ENCODE measurements at regions not wholly inside any gene's neighbourhood (a gene's known extent, or its start where the extent isn't known, plus 50 kb on each side); places are given as distances from the start of the nearest gene placed in this dataset.
"Not testable (repeated sequence)": the region's sequence is repeated elsewhere in the genome, so short reads cannot be mapped to it uniquely, and the experiment has no call there.

- not testable (repeated sequence) for H3K9me3 ChIP-seq; H3K36me3 ChIP-seq; H3K27me3 ChIP-seq; H3K27ac ChIP-seq; H3K4me1 ChIP-seq (ENCODE audit: control insufficient read depth in 1 of 2, insufficient read depth in 1 of 2, low read depth in 1 of 2, low read length in 1 of 2); H3K4me3 ChIP-seq (ENCODE audit: low read depth in 1 of 2, low read length in 1 of 2)
Measured at GRCh38 chr16:21525956-21526922, 73.1 kb upstream of the METTL9 start.

DNA sequence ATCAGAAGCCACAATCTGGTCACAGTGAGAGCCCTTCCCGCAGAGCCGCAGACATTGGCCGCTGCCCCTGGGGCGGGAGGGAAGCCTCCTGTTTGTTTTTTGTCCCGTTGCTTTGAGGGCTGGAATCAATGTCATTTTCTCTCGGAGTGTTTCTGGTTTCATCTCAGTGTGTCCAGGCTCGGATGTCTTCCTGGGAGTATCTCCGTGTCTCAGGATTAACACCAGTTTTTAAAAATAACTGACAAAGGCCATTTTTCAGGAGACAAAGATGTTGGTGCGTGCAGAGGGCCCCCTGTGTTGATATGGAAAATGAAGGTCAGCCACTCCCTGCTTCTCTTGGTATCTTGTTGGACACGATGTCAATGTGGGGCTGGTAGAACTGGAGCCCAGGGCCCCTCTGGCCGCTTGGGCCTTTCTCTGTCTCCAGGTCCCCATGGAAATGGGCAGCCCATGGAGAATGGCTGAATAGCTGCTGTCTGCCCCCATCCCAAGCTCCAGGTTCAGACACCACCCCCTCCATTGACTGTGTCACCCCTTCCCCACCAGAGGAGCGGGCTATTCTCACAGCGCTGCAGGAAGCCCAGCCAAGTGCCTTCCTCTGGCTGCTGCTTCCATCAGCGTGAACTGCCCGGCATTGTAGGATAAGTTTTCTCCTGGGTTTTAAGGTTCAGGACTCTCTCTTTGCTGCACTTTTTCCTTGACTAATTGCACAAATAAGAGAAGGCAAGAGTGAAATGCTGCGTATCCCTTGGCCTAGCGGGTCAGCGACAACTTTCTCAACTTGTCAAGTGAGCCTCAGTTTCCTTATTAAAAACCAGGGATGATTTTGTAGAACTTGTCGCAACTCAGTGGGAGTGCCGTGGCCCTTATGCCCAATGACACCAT is 72.2 kb upstream of the METTL9 start:
- H3K4me3 ChIP-seq (ENCODE audit: low read depth in 1 of 2, low read length in 1 of 2): no peak overlapping the region
- H3K27ac ChIP-seq: no peak overlapping the region
- H3K36me3 ChIP-seq: no peaks in the 10 kb centered on the region
- TF ChIP-seq CTCF (IDR thresholded peaks at IDR 0.05): no peak
- no peaks in the 10 kb centered on the region for H3K4me1 ChIP-seq (ENCODE audit: control insufficient read depth in 1 of 2, insufficient read depth in 1 of 2, low read depth in 1 of 2, low read length in 1 of 2)
- H3K9me3 ChIP-seq: no peaks in the 10 kb centered on the region
- peaks cover 6% of the 10 kb centered on the region for H3K27me3 ChIP-seq

GRCh38 chr16:21529060-21529658 is 70.2 kb upstream of the METTL9 start:
- H3K4me1 ChIP-seq (ENCODE audit: control insufficient read depth in 1 of 2, insufficient read depth in 1 of 2, low read depth in 1 of 2, low read length in 1 of 2); H3K9me3 ChIP-seq; H3K4me3 ChIP-seq (ENCODE audit: low read depth in 1 of 2, low read length in 1 of 2); H3K27ac ChIP-seq; H3K36me3 ChIP-seq; H3K27me3 ChIP-seq: not testable (repeated sequence)

GRCh38 chr16:21530729-21531383 is 68.5 kb upstream of the METTL9 start:
- not testable (repeated sequence) for H3K36me3 ChIP-seq; H3K4me1 ChIP-seq (ENCODE audit: control insufficient read depth in 1 of 2, insufficient read depth in 1 of 2, low read depth in 1 of 2, low read length in 1 of 2); H3K9me3 ChIP-seq

GRCh38 chr16:21532996-21533395 is 66.4 kb upstream of the METTL9 start:
- H3K4me3 ChIP-seq (ENCODE audit: low read depth in 1 of 2, low read length in 1 of 2); H3K27ac ChIP-seq; H3K9me3 ChIP-seq; H3K4me1 ChIP-seq (ENCODE audit: control insufficient read depth in 1 of 2, insufficient read depth in 1 of 2, low read depth in 1 of 2, low read length in 1 of 2); H3K27me3 ChIP-seq; H3K36me3 ChIP-seq: not testable (repeated sequence)

More at GRCh38 chr16:21530729-21531383, 68.5 kb upstream of the METTL9 start:
- H3K27me3 ChIP-seq; H3K4me3 ChIP-seq (ENCODE audit: low read depth in 1 of 2, low read length in 1 of 2); H3K27ac ChIP-seq: not testable (repeated sequence)

DNA sequence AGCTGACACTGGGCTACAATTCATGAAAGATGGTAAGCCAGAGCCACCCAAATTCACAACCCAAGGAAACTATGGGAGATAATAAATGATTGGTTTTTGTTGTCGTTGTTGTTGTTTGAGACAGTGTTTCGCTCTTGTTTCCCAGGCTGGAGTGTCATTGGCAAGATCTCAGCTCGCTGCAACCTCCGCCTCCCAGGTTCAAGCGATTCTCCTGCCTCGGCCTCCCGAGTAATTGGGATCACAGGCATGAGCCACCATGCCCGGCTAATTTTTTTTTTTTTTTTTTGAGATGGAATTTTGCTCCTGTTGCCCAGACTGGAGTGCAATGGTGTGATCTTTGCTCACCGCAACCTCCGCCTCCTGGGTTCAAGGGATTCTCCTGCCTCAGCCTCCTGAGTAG is 65.9 kb upstream of the METTL9 start:
- H3K36me3 ChIP-seq; H3K4me1 ChIP-seq (ENCODE audit: control insufficient read depth in 1 of 2, insufficient read depth in 1 of 2, low read depth in 1 of 2, low read length in 1 of 2); H3K27ac ChIP-seq; H3K9me3 ChIP-seq; H3K27me3 ChIP-seq; H3K4me3 ChIP-seq (ENCODE audit: low read depth in 1 of 2, low read length in 1 of 2): not testable (repeated sequence)

DNA sequence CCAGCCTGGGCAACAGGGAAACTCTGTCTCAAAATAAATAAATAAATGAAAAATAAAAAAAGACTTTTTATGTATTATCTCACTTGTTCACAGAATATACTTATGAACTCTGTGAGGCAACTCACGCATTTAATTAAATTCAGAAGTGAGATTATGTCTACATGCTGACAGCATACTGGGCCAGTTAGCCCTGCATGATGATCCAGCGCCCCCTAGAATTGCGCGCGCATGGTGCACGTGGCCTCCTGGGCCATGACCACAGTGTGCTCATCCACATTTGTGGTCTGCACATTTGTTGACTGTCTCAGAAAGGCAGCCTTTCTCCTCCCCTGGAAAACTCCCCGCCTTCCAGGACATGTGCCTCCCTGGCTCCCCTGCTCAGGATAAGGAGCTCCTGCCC is 64.8 kb upstream of the METTL9 start:
- H3K27me3 ChIP-seq; H3K4me1 ChIP-seq (ENCODE audit: control insufficient read depth in 1 of 2, insufficient read depth in 1 of 2, low read depth in 1 of 2, low read length in 1 of 2); H3K4me3 ChIP-seq (ENCODE audit: low read depth in 1 of 2, low read length in 1 of 2); H3K9me3 ChIP-seq; H3K36me3 ChIP-seq; H3K27ac ChIP-seq: not testable (repeated sequence)

- H3K27ac ChIP-seq; H3K27me3 ChIP-seq; H3K4me3 ChIP-seq (ENCODE audit: low read depth in 1 of 2, low read length in 1 of 2); H3K4me1 ChIP-seq (ENCODE audit: control insufficient read depth in 1 of 2, insufficient read depth in 1 of 2, low read depth in 1 of 2, low read length in 1 of 2); H3K9me3 ChIP-seq; H3K36me3 ChIP-seq: not testable (repeated sequence)
Measured at GRCh38 chr16:21535201-21535600, 64.2 kb upstream of the METTL9 start.

DNA sequence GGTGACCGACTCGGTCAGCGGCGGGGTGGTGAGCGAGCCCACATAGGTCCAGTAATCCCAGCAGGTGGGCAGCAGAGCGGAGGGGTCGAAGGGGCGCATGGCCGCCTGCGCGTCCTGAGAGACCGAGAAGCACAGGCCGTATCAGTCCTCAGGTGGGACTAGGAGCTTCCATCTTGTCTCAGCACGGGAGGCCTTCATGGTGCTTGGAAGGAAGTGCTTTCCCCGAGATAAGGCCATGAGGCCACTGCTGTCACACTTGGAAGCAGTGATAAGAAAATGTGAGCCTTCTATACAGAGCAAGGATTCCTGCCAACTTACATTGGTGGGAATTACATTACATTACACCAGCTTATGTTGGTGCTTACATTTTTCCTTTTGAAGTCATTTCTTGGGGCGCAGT is 62.6 kb upstream of the METTL9 start:
- not testable (repeated sequence) for H3K9me3 ChIP-seq; H3K27me3 ChIP-seq; H3K27ac ChIP-seq; H3K36me3 ChIP-seq; H3K4me3 ChIP-seq (ENCODE audit: low read depth in 1 of 2, low read length in 1 of 2)
- H3K4me1 ChIP-seq (ENCODE audit: control insufficient read depth in 1 of 2, insufficient read depth in 1 of 2, low read depth in 1 of 2, low read length in 1 of 2): peaks cover 10 to 11% of the 10 kb centered on the region in 2 experiments

GRCh38 chr16:21537598-21537997 is 61.8 kb upstream of the METTL9 start:
- H3K36me3 ChIP-seq; H3K9me3 ChIP-seq; H3K27ac ChIP-seq; H3K4me3 ChIP-seq (ENCODE audit: low read depth in 1 of 2, low read length in 1 of 2); H3K27me3 ChIP-seq: not testable (repeated sequence)
- H3K4me1 ChIP-seq (ENCODE audit: control insufficient read depth in 1 of 2, insufficient read depth in 1 of 2, low read depth in 1 of 2, low read length in 1 of 2): peaks cover 10 to 12% of the 10 kb centered on the region in 2 experiments

DNA sequence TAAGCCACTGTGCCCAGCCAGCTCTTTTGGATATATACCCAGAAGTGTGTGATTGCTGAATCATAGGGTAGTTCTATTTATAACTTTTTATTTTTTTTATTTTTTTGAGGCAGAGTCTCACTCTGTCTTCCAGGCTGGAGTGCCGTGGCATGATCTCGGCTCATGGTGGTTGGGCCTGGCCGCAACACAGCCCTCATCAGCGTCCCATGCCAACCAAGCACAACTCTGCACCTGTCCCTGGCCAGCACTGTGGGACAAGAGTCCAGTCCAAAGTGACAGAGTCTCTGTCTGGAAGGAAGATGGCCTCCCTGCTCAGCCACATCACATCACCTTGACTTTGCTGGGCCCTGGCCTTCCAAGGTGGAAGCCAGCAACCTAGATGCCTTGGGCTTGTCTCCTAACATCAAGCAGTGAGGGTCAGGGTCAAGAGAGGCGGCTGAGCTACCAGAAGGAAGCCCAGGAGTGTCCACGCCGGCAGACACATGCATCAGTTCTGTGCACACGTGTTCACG is 60.2 kb upstream of the METTL9 start:
- H3K4me1 ChIP-seq (ENCODE audit: control insufficient read depth in 1 of 2, insufficient read depth in 1 of 2, low read depth in 1 of 2, low read length in 1 of 2): peaks cover 10 to 12% of the 10 kb centered on the region in 2 experiments
- H3K4me3 ChIP-seq (ENCODE audit: low read depth in 1 of 2, low read length in 1 of 2): not testable (repeated sequence)

More for the DNA sequence above, 60.2 kb upstream of the METTL9 start:
- H3K27me3 ChIP-seq, H3K9me3 ChIP-seq, H3K36me3 ChIP-seq, H3K27ac ChIP-seq: not testable (repeated sequence)
